VCaP (cell line): ENCODE measurements at regions not wholly inside any gene's neighbourhood (a gene's known extent, or its start where the extent isn't known, plus 50 kb on each side); places are given as distances from the start of the nearest gene placed in this dataset.
"Not testable (repeated sequence)": the region's sequence is repeated elsewhere in the genome, so short reads cannot be mapped to it uniquely, and the experiment has no call there.

Experiments
- H3K27ac ChIP-seq: fragments of 450-650 bp; 2 replicates; pipeline ENCODE4 v1.5.1; 2017
- TF ChIP-seq, protein P1 (sequence below): fragments of 450-650 bp; conservative IDR thresholded peaks from 2 replicates; pipeline ENCODE4 v1.5.1; 2017; ENCODE audit warnings: mild to moderate bottlenecking, moderate library complexity

DNA sequence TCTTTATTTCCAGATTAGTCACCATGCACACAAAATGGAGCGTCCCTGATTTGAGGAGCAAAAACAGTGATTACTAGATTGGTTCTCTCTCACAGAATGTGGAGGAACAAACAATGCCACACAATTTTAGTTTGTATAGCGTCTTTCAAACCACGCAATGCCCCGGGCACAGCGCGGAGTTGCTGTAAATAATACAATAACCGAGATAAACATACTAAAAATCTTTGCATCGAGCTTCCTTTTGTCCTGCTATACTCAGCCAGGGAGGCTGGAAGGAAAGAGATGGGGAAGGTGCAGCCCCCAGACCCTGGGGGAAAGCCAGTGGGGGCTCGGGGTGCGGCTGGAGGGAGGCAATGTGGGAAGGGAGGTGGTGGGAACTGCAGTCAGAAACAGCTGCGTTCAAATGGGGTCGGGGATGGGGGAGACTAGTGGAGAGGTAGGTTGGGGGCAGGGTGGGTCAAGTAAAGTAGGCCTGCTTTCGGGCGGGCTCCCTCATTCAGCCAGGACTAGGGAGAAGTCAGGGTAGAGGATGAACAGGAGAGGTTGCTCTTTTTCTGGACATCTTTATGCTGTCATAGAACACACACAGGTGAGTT is 366.3 kb downstream of the RPS6KC1 start:
- TF ChIP-seq, protein P1, sequence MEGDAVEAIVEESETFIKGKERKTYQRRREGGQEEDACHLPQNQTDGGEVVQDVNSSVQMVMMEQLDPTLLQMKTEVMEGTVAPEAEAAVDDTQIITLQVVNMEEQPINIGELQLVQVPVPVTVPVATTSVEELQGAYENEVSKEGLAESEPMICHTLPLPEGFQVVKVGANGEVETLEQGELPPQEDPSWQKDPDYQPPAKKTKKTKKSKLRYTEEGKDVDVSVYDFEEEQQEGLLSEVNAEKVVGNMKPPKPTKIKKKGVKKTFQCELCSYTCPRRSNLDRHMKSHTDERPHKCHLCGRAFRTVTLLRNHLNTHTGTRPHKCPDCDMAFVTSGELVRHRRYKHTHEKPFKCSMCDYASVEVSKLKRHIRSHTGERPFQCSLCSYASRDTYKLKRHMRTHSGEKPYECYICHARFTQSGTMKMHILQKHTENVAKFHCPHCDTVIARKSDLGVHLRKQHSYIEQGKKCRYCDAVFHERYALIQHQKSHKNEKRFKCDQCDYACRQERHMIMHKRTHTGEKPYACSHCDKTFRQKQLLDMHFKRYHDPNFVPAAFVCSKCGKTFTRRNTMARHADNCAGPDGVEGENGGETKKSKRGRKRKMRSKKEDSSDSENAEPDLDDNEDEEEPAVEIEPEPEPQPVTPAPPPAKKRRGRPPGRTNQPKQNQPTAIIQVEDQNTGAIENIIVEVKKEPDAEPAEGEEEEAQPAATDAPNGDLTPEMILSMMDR: no peak
- no peak overlapping the region for H3K27ac ChIP-seq

DNA sequence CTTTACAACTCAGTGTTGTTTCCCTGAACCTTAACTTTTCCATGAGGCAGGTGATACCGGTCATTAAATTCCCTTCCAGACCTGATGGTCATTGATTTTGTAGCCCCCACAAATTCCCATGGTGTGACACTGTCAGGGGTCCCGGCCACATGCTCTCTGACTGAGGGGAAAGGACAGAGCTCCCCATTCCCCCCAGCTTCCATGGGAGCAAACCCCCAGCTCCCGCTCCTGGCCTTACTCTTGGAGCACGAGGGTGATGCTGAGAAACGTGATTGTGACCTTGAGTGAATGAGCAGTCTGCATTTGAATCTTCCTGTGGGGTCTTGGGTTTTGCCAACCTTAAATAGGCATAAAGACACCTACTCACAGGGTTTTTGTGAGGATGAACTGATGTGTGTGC is 366.8 kb downstream of the RPS6KC1 start:
- TF ChIP-seq, protein P1: no peak
- no peak overlapping the region for H3K27ac ChIP-seq

DNA sequence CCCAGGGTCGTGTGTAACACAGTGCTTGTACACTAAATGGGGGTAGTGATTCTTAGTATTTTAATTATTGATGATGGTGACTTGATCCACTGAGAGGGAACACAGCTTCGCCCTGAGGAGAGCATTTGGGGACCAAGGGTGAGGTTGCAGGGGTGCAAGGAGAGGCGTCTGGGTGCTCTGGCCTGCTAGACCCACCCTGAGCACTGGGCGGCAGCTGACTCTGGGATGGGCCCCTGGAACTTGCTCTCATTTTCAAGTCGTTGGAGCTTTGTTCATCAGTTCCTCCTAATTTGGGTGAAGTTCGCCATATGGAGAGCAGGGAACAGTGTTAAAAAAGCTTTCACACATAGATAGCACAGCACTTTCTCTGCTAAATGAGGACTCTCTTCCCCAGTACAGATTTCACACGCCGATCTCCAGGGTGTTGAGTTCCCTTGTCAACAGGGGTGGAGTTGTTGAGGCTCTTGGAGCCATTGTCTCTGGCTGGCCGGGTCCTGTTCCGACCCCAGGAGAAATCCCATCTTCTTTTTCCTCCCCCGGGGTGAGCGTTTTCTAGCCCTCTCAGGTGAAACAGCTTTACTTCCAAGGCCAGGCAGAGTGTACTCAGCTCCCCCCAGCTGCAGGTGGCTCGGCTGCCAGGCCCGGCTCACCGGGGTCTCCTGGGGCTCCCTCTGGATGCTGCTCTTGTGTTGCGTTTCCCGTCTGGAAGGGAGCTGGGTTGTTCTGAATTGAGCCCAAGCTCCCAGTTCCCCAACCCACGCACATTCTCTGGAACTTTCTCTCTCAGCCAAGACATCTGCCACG is 367.4 kb downstream of the RPS6KC1 start:
- no peak overlapping the region for H3K27ac ChIP-seq
- TF ChIP-seq, protein P1: no peak

DNA sequence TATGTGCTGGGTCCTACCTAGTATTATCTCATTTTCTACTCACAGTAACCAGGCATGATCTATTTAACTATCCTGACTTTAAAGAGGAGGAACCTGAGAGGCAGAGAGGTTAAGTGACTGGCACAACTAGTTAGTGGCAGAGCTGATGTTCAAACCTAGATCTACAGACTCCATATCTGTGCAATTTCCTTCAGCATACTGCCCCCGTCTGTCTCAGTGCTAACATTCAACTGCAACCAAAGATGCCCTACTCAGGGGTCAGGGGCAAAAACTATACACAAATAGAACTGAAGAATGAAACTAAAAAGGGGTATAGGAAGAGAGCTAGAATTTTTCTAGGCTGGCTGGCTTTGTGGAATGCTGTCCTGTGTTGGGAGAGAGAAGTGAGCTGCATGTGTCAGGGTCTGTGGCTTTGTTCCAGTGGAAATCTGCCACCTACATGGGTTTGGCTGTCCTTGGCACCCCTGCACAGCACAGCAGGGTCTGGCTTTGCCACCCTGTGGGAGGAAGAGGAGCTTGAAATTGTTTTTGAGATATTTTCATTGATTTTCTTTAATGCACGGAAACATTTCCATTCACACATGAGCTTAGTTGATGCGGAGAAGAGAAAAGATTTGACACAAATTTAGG is 368.5 kb downstream of the RPS6KC1 start:
- H3K27ac ChIP-seq: no peak overlapping the region
- TF ChIP-seq, protein P1: no peak

DNA sequence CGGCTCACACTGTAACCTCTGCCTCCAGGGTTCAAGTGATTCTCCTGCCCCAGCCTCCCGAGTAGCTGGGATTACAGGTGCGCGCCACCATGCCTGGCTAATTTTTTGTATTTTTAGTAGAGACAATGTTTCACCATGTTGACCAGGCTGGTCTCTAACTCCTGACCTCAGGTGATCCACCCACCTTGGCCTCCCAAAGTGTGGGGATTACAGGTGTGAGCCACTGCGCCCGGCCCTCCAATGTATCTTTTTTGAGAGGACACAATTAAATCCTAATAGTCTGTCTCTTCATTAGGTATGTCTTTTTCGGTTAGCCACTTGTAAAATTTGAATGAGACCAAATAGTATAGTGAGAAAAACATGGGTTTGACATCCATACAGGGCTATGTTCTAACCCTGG is 370.1 kb downstream of the RPS6KC1 start:
- not testable (repeated sequence) for H3K27ac ChIP-seq

DNA sequence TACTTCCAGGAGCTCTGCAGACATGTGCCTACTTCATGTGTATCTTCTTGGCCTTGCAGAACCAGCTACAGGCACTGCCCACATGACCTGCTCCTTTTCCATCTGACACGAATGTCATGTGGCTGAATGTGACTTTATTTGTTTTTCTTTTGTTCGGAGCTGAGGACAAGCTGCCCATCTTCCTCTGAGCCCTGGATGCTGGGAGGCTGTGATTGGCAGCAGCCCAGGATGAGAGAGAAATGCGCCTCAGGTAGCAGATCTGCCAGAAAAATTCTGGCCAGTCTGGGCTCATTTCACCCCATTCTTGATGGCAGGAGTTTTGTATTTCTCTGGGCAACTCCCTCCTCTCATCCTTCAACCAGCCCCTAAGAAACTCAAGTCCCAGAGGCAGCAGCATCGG is 372.0 kb downstream of the RPS6KC1 start:
- TF ChIP-seq, protein P1: no peak

DNA sequence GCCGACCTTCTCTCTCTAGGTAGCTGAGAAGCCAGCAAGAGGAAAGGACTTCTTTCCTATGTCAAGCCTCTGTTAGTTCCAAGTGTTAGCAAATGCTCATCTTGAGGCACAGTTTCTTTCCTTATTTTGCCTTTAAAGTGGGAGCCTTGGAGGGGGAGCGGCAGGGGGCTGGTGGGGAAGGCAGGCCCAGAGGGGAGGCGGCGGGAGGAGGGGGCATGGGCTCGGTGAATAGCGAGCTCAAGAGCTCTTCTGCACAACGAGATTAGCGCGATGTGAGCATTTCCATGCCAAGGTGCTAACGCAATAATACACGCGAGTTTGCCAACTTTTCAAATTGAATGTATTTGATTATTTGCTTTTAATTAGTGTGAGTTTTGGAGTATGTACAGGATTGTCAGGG is 372.6 kb downstream of the RPS6KC1 start:
- no peak overlapping the region for H3K27ac ChIP-seq
- TF ChIP-seq, protein P1: no peak

More for the DNA sequence above, 372.0 kb downstream of the RPS6KC1 start:
- no peak overlapping the region for H3K27ac ChIP-seq
